HCT116 (cell line): ENCODE measurements at regions not wholly inside any gene's neighbourhood (a gene's known extent, or its start where the extent isn't known, plus 50 kb on each side); places are given as distances from the start of the nearest gene placed in this dataset.

ENCODE experiments used
- ATAC-seq: fragments of 200-7000 bp; cut with Tn5 transposase; 2 replicates; pipeline ENCODE4 v1.9.1; 2020; ENCODE audit warnings: mild to moderate bottlenecking, moderate library complexity
- BruUV-seq: library from RNA; stranded (reverse); fragments of 400-500 nt; replicated peaks from 2 replicates; lab custom pipeline; 2021; lab: Mats Ljungman, UMichigan
- CTCF ChIA-PET: fragments of 300-600 bp; sonication (Branson Sonifier 250); formaldehyde crosslinking; loops from one replicate; lab custom pipeline; 2021; ENCODE audit warnings: antibody characterized with exemption; lab: Charles Lee
- POLR2A ChIA-PET: fragments of 300-600, 350-600 bp; sonication (Branson Sonifier 250); formaldehyde crosslinking; loops from one replicate; lab custom pipeline; 2021; ENCODE audit warnings: antibody characterized with exemption; lab: Charles Lee
- RAD21 ChIA-PET, 2 experiments: fragments of 300-600 bp; sonication (Branson Sonifier 250); formaldehyde crosslinking; loops; one replicate each; lab custom pipeline; 2023; ENCODE audit warnings: low total read pairs in 2 of 2; ENCODE audit not compliant: uncharacterized antibody in 2 of 2, unreplicated experiment in 2 of 2, low non-redundant PET in 1 of 2; lab: Charles Lee
- DNase-seq: peaks from one replicate; pipeline ENCODE4 v3.0.0-alpha.2; 2010; ENCODE audit warnings: low read depth, low spot score
- H2AFZ ChIP-seq: fragments of 200-600 bp; shearing (Covaris generic), sonication (generic); 2 replicates; pipeline ENCODE4 v1.6.1; 2017; ENCODE audit warnings: low read depth, mixed run types, mixed read lengths, antibody characterized with exemption, low read length; ENCODE audit not compliant: poor library complexity, severe bottlenecking
- H3K27ac ChIP-seq: 2 replicates; pipeline ENCODE4 v1.5.1; 2012; ENCODE audit warnings: low read depth, low read length
- H3K27me3 ChIP-seq: fragments of 200-600 bp; sonication (generic); 2 replicates; pipeline ENCODE4 v1.6.1; 2016; ENCODE audit warnings: mixed run types, low read length, mixed read lengths; ENCODE audit not compliant: insufficient read depth
- H3K36me3 ChIP-seq, 2 experiments: fragments of 200-500 bp in 1 of 2; fragments of 200-600 bp in 1 of 2; sonication (Bioruptor generic) in 1 of 2; sonication (generic) in 1 of 2; 2 replicates each; pipeline versions ENCODE4 v1.5.1 to v1.6.1; 2014 to 2016; ENCODE audit warnings: low read length in 2 of 2, inconsistent platforms in 1 of 2, mixed read lengths in 1 of 2, mixed run types in 1 of 2; ENCODE audit not compliant: insufficient read depth in 2 of 2, control insufficient read depth in 1 of 2
- H3K4me1 ChIP-seq, 2 experiments: fragments of 200-600 bp in 1 of 2; sonication (generic) in 1 of 2; 2 replicates each; pipeline versions ENCODE4 v1.5.1 to v1.6.1; 2012 to 2017; ENCODE audit warnings: low read length in 2 of 2, inconsistent platforms in 1 of 2, mild to moderate bottlenecking in 1 of 2, mixed read lengths in 1 of 2, mixed run types in 1 of 2, moderate library complexity in 1 of 2; ENCODE audit not compliant: insufficient read depth in 2 of 2, control insufficient read depth in 1 of 2
- H3K4me2 ChIP-seq: fragments of 200-600 bp; sonication (generic); 2 replicates; pipeline ENCODE4 v1.6.1; 2017; ENCODE audit warnings: mixed run types, low read length, mixed read lengths
- H3K4me3 ChIP-seq, 2 experiments: fragments of 200-600 bp in 1 of 2; sonication (generic) in 1 of 2; replicated peaks in 1 of 2; 2 replicates each; pipeline ENCODE4 v1.5.1; 2011 to 2016; ENCODE audit warnings: low read length in 2 of 2, control low read depth in 1 of 2, low read depth in 1 of 2, mild to moderate bottlenecking in 1 of 2, mixed read lengths in 1 of 2, mixed run types in 1 of 2
- H3K79me2 ChIP-seq: fragments of 200-600 bp; sonication (generic); 2 replicates; pipeline ENCODE4 v1.6.1; 2017; ENCODE audit warnings: mild to moderate bottlenecking, mixed run types, low read length, moderate library complexity, mixed read lengths; ENCODE audit not compliant: insufficient read depth
- H3K9ac ChIP-seq: fragments of 200-600 bp; sonication (generic); 2 replicates; pipeline ENCODE4 v1.6.1; 2016; ENCODE audit warnings: low read length, mixed read lengths
- H3K9me2 ChIP-seq: fragments of 200-600 bp; sonication (generic), shearing (Covaris generic); 2 replicates; pipeline ENCODE4 v1.6.1; 2017; ENCODE audit warnings: mixed run types, mild to moderate bottlenecking, moderate library complexity; ENCODE audit not compliant: insufficient read depth
- H3K9me3 ChIP-seq, 2 experiments: fragments of 200-500 bp in 1 of 2; fragments of 200-600 bp in 1 of 2; sonication (Bioruptor generic) in 1 of 2; sonication (generic) in 1 of 2; 2 replicates each; pipeline ENCODE4 v1.6.1; 2014 to 2017; ENCODE audit warnings: low read length in 2 of 2, mixed read lengths in 2 of 2, inconsistent platforms in 1 of 2, low read depth in 1 of 2, mild to moderate bottlenecking in 1 of 2, mixed run types in 1 of 2, moderate library complexity in 1 of 2; ENCODE audit not compliant: control insufficient read depth in 1 of 2, insufficient read depth in 1 of 2
- H4K20me1 ChIP-seq: fragments of 200-600 bp; sonication (generic), shearing (Covaris generic); 2 replicates; pipeline ENCODE4 v1.6.1; 2017; ENCODE audit warnings: mixed run types, mild to moderate bottlenecking, moderate library complexity; ENCODE audit not compliant: insufficient read depth
- ATF3 ChIP-seq: IDR thresholded peaks from 2 replicates; pipeline ENCODE4 v1.6.1; 2012
- EZH2 ChIP-seq: fragments of 200-600 bp; sonication (generic); IDR thresholded peaks from 2 replicates; pipeline ENCODE4 v1.6.1; 2017; ENCODE audit warnings: antibody characterized with exemption, mixed run types
- JUND ChIP-seq: IDR thresholded peaks from 2 replicates; pipeline ENCODE4 v1.6.1; 2012
- MAX ChIP-seq: IDR thresholded peaks from 2 replicates; pipeline ENCODE4 v1.6.1; 2012
- RAD21 ChIP-seq: IDR thresholded peaks from 2 replicates; pipeline ENCODE4 v1.6.1; 2012; ENCODE audit warnings: low read depth, mild to moderate bottlenecking
- REST ChIP-seq: IDR thresholded peaks from 2 replicates; pipeline ENCODE4 v1.6.1; 2012; ENCODE audit warnings: low read depth
- intact Hi-C: fragments of 100-400 bp; cut with micrococcal nuclease; formaldehyde crosslinking; loops from 2 replicates; pipeline ENCODE4 v1.10.0; 2022
- TF ChIP-seq, protein P1 (sequence below): IDR thresholded peaks from 2 replicates; pipeline ENCODE4 v1.6.1; 2011; ENCODE audit warnings: mild to moderate bottlenecking, low read length, moderate library complexity; ENCODE audit not compliant: insufficient replicate concordance; ENCODE audit errors: extremely low read depth

DNA sequence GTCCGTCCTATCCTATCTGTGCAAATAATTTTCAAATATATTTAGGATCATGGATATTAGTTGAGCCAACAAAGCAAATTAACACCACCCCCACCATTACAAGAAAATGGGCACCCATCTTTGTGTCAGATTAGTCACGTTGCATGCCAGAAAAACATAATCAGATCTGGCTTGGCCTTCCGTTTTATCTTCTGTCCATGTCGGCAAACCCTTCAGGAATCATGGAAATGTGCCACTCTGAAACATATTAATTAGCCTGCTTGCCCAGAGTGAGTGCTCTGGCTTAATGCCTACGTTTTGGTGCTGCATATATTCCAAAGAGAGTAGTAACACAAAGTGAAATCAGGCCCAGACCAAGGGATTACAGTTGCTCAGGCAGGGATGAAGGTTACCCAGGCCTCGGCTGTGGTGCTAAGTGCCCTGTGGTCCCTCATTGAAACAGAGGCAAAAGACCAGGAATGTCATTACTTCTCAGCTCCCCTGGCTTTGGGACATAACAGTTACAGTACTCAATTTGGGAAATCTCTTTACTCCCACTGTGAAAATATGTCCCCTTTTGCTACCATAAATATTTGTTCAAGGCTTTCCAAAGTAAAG, 154.0 kb upstream of the LSM8 start (continued):
- TF ChIP-seq REST: no peak

DNA sequence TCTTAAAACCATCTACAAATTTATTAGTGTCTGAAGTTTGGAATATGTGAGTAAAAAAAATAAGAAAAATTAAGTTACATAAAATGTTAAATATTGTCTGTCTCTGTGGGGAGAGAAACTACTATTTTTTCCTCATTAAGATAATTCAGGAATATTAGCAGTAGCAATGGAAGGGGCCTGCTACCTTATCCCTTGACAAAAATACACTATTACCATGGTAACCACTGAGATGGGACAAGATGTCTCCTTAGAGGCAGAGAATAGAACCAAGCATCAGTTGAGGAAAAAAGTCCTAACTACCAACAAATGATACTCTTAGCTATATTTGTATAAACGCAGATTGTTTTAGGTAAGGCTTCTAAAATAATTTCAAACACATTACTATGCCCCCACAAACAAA, 150.7 kb upstream of the LSM8 start:
- Histone ChIP-seq H3K27ac (no peak overlapping the region), H3K4me1 (no peaks in the 10 kb centered on the region), H3K9me3 (no peaks in the 10 kb centered on the region), H3K27me3 (0 out of 2 replicates have a peak, but pooled peaks cover 4% of the 10 kb centered on the region), H3K36me3 (no peaks in the 10 kb centered on the region), H3K79me2 (no peaks in the 10 kb centered on the region), H3K9me2 (no peaks in the 10 kb centered on the region), H4K20me1 (no peaks in the 10 kb centered on the region), H3K4me3 (no peak overlapping the region), H3K9ac (no peak overlapping the region), H3K4me2 (no peak overlapping the region), H2AFZ (no peak overlapping the region)
- intact Hi-C loops: no loop called here
- BruUV-seq: no TSS peak
- no peak for DNase-seq
- ChIA-PET CTCF (no interaction called here), RAD21 (no interaction called here), POLR2A (no interaction called here)
- ATAC-seq: no peak
- TF ChIP-seq, protein P1, sequence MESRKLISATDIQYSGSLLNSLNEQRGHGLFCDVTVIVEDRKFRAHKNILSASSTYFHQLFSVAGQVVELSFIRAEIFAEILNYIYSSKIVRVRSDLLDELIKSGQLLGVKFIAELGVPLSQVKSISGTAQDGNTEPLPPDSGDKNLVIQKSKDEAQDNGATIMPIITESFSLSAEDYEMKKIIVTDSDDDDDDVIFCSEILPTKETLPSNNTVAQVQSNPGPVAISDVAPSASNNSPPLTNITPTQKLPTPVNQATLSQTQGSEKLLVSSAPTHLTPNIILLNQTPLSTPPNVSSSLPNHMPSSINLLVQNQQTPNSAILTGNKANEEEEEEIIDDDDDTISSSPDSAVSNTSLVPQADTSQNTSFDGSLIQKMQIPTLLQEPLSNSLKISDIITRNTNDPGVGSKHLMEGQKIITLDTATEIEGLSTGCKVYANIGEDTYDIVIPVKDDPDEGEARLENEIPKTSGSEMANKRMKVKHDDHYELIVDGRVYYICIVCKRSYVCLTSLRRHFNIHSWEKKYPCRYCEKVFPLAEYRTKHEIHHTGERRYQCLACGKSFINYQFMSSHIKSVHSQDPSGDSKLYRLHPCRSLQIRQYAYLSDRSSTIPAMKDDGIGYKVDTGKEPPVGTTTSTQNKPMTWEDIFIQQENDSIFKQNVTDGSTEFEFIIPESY: no peak
- TF ChIP-seq JUND (no peak), RAD21 (no peak), MAX (no peak), ATF3 (no peak), EZH2 (no peak)
